GM19035 (cell line): ENCODE measurements at regions not wholly inside any gene's neighbourhood (a gene's known extent, or its start where the extent isn't known, plus 50 kb on each side); places are given as distances from the start of the nearest gene placed in this dataset.

Source experiments
- ATAC-seq: cut with Tn5 transposase; IDR thresholded peaks from one replicate; pipeline ENCODE4 v1.9.1; 2021; ENCODE audit not compliant: unreplicated experiment

DNA sequence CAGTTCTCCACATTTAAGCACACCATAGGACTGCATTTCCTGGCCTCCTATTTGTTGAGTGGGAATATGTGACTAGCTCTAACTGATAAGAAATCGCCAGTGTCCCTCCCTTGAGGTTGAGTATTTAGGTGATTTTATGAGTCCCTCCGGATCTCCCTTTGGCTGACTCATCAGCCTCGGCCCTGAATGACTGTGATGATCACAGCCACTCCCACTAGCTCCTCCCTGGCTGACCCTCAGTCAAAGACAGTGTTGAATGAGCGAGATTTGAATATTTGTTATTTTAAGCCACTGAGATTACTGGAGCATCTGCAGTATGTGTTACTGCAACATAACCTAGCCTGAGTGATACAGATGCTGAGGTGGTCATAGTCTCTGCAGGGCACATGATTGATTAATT, 515.3 kb downstream of the EPHB1 start:
- ATAC-seq = peak; percentile 49

DNA sequence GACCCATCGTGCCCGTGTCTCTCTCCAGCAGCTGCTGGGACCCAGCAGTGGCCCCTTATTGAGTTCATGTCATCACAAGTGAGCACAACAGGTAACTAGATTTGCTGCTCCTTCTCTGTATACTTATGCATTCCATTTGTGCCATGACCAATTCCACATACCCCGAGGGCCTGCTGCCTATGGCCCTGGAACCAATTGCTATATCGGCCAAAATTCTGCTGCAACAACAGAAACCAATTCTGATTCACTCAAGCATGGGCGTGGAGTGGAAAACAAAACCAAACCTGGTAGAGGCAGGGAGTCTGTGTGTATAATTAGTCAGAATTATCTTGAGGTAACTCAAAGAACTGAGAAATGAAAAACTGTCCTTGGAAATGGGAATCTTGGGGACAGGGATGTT, 516.6 kb downstream of the EPHB1 start:
- no peak for ATAC-seq

- no peak for ATAC-seq
Observed at GRCh38 chr3:135314237-135314636, 519.2 kb downstream of the EPHB1 start.

DNA sequence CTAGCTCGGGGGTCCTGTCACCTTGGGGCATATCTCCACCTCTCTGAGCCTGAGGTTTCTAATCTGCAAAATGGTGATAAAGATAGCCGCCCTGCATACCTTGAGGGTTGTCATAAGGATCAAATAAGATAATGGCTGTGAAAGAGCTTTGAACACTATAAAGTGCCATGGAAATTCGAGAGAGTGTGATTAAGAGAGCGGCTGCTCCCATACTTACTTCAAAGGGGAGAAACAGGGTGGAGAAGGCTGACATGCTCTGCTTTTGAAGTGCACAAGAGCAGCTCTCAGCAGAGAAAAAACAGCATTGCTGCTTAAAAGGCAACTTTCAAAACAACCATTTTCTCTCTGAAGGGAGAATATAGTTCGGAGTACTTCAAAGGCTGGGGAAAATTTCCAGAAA, 529.2 kb downstream of the EPHB1 start:
- no peak for ATAC-seq

DNA sequence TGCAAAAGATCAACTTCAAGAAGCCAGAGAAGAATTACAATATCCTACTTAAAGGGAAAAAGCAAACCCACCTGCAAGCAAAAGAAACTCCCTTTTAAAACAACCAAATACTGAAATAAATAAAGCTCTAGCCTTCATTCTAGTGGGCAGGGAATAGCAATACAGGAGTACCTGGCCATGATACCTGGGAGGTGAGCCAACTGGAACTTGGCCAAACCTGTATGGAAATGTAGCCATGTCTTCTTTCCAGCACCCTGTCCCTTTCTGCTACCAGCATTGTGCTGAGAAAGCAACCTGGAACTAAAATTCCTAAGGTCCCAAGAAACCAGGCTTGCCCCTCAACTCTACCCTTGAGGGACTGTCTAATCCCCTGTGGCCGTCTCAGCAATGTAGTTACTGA, 530.0 kb downstream of the EPHB1 start:
- ATAC-seq = no peak

GRCh38 chr3:135325726-135326235, 530.7 kb downstream of the EPHB1 start:
- no peak for ATAC-seq

DNA sequence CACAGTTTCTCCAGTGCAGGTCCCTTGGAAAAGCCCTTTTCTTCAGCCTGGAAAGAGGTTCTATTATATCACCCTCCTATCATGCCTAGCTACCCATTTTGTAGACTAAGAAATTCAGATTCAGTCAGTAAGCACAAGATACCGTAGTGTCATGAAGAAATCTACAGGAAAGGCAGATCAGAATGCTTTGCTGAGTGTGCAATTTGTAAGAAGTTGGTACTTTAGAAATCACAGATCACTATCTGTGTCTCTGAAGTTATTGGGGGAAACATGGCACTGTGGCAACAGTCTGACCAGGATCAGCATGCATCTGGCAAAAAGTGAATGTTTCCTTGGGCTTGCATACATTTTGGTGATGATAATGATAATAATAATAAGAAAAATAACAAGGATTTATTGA, 531.8 kb downstream of the EPHB1 start:
- ATAC-seq = no peak

- no peak for ATAC-seq
Observed at GRCh38 chr3:135328036-135328435, 533.0 kb downstream of the EPHB1 start.

GRCh38 chr3:135329479-135329878, 534.4 kb downstream of the EPHB1 start:
- no peak for ATAC-seq

- ATAC-seq = no peak
Observed at GRCh38 chr3:135337192-135337591, 542.1 kb downstream of the EPHB1 start.

DNA sequence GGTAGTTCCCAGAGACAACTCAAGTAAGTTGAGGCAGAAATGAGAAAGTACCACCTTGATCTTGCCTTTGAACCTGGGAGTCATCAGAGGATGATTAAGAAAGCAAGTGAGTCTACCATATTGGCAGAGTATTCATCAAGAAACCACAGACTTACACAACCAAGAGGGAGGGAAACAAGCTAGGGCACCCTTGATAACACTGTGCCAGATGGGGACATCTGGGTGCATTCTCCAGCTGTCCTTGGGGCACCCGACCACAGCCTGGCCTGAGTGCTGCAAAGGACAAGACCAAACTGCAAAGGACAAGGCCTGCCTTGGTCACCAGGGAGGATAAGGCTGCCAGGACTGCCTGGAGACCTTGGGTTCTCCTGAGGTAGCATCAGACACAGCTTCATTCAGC, 553.6 kb downstream of the EPHB1 start:
- ATAC-seq = no peak

DNA sequence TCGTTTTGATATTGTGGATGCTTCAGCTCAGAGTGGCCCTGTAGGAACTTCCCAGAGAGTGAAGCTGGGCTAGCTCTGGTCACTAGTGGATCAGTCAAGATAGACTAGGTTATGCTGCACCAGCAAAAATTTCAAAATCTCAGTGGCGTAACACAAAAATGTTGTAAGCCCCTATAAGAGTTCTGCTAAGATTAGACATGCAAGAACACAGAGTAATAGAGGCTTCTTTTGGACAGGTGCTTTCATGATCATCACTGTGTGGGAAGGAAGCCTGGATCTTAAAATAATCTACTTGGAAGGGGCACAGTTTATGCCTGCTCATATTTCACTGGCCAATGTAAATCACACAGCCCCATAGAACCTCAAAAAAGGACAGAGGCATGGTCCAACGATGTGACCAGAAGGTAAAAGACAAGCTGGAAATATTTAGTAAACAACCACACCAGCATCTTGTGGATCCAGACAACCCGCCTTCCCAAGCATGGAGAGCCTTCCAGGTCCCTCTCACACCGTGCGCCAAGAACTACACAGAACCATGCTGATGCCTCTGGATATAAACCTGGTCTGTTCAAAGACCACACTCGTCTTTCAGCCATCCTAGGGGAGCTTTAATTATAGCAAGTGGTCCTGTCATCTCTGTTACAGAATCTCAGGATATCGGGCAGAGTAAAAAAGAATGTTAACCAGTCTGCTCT, 554.3 kb downstream of the EPHB1 start:
- no peak for ATAC-seq

- no peak for ATAC-seq
Observed at GRCh38 chr3:135352213-135352612, 557.2 kb downstream of the EPHB1 start.

GRCh38 chr3:135362889-135363288, 567.8 kb downstream of the EPHB1 start:
- ATAC-seq = no peak

GRCh38 chr3:135364676-135365075, 569.6 kb downstream of the EPHB1 start:
- ATAC-seq = no peak

DNA sequence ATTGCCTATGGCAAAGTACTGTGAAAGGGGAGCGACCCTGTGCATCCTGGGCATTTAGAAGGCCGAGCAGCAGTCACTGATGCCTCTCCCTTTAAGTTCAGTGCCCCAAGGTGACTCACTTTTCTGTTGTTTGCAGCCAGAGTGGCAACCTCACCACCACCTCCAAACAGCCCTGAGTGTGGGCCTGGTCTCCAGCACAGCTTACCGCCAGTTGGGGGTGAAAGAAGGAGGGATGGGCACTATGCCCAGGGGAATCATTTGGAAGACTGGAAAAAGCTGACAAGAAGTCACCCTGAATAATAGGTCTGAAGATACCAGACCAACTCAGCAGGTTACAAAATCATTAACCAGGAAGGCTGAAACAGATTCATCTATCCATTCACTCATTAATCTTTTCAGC, 571.8 kb downstream of the EPHB1 start:
- ATAC-seq = no peak

DNA sequence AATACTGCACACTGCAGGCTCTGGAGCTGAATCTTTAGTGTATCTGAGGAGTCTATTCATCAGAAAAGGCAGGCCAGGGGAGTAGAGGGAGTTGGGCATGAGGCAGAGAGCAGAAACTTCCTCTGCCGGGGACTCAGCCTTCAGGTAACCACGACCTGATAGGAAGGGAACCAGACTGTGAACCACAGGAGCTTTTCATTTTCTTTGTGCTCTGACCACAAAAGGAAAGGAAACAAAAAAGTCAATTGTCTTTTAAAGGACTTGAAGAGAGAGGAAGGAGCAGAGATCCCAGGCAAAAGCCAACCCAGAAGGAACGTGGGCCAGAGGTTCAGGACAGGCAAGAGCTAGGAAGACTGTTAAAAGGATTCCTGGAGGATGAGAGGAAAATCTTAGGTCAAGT, 573.3 kb downstream of the EPHB1 start:
- ATAC-seq = no peak

- no peak for ATAC-seq
Observed at GRCh38 chr3:135368781-135369180, 573.7 kb downstream of the EPHB1 start.

DNA sequence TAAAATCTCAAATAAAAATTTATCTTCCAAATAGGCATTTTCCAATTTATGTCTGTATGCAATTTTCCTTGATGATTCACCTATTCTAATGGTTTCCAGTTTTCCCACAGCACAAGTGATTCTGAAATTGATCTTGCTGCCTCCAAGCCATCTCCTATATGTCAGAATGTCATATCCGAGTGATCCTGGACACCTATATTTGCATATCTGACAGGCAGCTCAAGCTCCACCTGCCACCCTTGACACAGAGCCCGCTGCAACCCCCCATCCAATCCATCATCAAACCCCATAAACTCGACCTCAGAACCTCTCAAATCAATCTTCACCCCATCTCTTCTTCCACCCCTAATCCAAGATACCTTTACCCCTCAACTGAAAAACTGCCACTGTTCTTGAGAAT, 579.5 kb downstream of the EPHB1 start:
- ATAC-seq = no peak

GRCh38 chr3:135382188-135382587, 583.3 kb upstream of the PPP2R3A start:
- ATAC-seq = no peak

DNA sequence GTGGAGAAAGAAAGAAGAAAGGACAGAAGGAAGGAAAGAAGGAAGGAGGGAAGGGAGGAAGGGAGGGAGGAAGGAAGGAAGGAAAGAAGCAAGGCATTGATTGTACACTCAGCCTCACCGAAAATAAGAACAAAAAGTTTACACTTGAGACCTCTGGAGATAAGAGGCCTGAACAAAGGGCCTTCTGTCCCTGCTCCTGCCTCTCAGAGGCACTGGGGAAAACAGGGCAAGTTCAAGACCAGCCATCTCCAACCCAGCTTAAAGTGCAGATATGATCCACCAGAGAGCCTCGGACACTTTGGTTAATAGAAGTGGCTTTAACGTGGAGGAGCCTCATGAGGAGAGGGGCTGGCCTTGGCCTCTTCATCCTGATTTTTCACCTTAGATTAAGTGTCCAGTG, 582.9 kb upstream of the PPP2R3A start:
- no peak for ATAC-seq

- no peak for ATAC-seq
Observed at GRCh38 chr3:135383301-135383700, 582.2 kb upstream of the PPP2R3A start.

DNA sequence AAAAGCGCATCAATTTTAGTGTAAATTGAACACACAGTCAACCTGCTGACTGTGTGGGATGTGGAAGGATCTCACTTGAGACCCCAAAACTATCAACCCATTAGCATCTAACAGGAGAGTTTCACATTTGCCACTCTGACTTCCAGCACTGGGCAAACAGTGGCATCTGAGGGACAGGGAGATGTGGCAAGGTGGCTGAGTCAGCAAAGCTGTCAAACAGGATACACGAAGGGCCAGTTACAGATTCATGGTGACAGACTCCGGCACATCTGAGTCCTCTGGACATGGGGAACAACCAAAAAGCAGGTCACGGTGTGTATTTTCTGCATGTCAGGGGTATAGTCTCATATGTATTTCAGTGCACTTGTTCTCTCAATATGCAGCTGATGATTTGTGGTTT, 573.4 kb upstream of the PPP2R3A start:
- no peak for ATAC-seq
